Activated T-cell treated with anti-CD3 and anti-CD28 coated beads, Interleukin-2, amount 50 U/mL, for 72 hours (primary cell): ENCODE measurements at regions not wholly inside any gene's neighbourhood (a gene's known extent, or its start where the extent isn't known, plus 50 kb on each side); places are given as distances from the start of the nearest gene placed in this dataset.

ENCODE experiments used
- ATAC-seq, 2 donors: fragments of 150-1000 bp; cut with Tn5 transposase; replicated peaks in 1 of 2; 2 replicates each; pipeline ENCODE4 v1.10.0; 2021; ENCODE audit warnings: moderate library complexity in 2 of 2, mild to moderate bottlenecking in 1 of 2
- DNase-seq, 2 donors: peaks; one replicate each; pipeline ENCODE4 v3.0.0; 2021 to 2022; ENCODE audit warnings: mixed read lengths in 1 of 2
- H3K27ac Mint-ChIP-seq: one replicate; pipeline ENCODE4 v1.8.0; 2022; ENCODE audit warnings: mild to moderate bottlenecking, moderate library complexity, mixed read lengths
- H3K27me3 Mint-ChIP-seq: one replicate; pipeline ENCODE4 v1.8.0; 2022; ENCODE audit warnings: low read depth, mixed read lengths
- H3K36me3 Mint-ChIP-seq, 2 donors: one replicate each; pipeline ENCODE4 v1.8.0; 2022; ENCODE audit warnings: mixed read lengths in 2 of 2, mild to moderate bottlenecking in 1 of 2; ENCODE audit not compliant: insufficient read depth in 2 of 2
- H3K4me1 Mint-ChIP-seq: one replicate; pipeline ENCODE4 v1.8.0; 2022; ENCODE audit warnings: low read depth, mixed read lengths
- H3K4me3 Mint-ChIP-seq, 2 donors: one replicate each; pipeline ENCODE4 v1.8.0; 2022; ENCODE audit warnings: mild to moderate bottlenecking in 2 of 2, mixed read lengths in 2 of 2, moderate library complexity in 2 of 2
- H3K9me3 Mint-ChIP-seq, 2 donors: one replicate each; pipeline ENCODE4 v1.8.0; 2022; ENCODE audit warnings: mixed read lengths in 2 of 2

GRCh38 chr11:43545610-43546009 lies 134.9 kb upstream of the HSD17B12 start:
- H3K4me3 Mint-ChIP-seq, result no peak overlapping the region
- ATAC-seq (no peak), DNase-seq (no peak)
- H3K9me3 Mint-ChIP-seq, result no peaks in the 10 kb centered on the region
- H3K36me3 Mint-ChIP-seq, result peaks cover 0 to 3% of the 10 kb centered on the region in 2 donors
- H3K4me1 Mint-ChIP-seq, result no peaks in the 10 kb centered on the region
- no peak overlapping the region for H3K27ac Mint-ChIP-seq
- H3K27me3 Mint-ChIP-seq, result peaks cover 58% of the 10 kb centered on the region

GRCh38 chr11:43546561-43547429 lies 133.7 kb upstream of the HSD17B12 start:
- DNase-seq (no peak), ATAC-seq (no peak)
- no peaks in the 10 kb centered on the region for H3K4me1 Mint-ChIP-seq
- H3K4me3 Mint-ChIP-seq, result no peak overlapping the region
- H3K27me3 Mint-ChIP-seq, result peaks cover 63% of the 10 kb centered on the region
- H3K9me3 Mint-ChIP-seq, result no peaks in the 10 kb centered on the region
- H3K36me3 Mint-ChIP-seq, result peaks cover 0 to 3% of the 10 kb centered on the region in 2 donors
- H3K27ac Mint-ChIP-seq, result no peak overlapping the region

GRCh38 chr11:43547430-43547831 lies 133.1 kb upstream of the HSD17B12 start:
- H3K4me3 Mint-ChIP-seq, result no peak overlapping the region

GRCh38 chr11:43547889-43548381 lies 132.6 kb upstream of the HSD17B12 start:
- H3K4me1 Mint-ChIP-seq, result no peaks in the 10 kb centered on the region
- ATAC-seq (no peak), DNase-seq (no peak)
- no peak overlapping the region for H3K27ac Mint-ChIP-seq
- peak overlapping the region in 1 of 2 donors; percentile 58 for H3K4me3 Mint-ChIP-seq
- peaks cover 0 to 3% of the 10 kb centered on the region in 2 donors for H3K36me3 Mint-ChIP-seq
- peaks cover 68% of the 10 kb centered on the region for H3K27me3 Mint-ChIP-seq
- H3K9me3 Mint-ChIP-seq, result no peaks in the 10 kb centered on the region

More at GRCh38 chr11:43547430-43547831, 133.1 kb upstream of the HSD17B12 start:
- no peak for DNase-seq
- Mint-ChIP-seq H3K9me3 (no peaks in the 10 kb centered on the region), H3K36me3 (peaks cover 0 to 3% of the 10 kb centered on the region in 2 donors), H3K27me3 (peaks cover 64% of the 10 kb centered on the region), H3K27ac (no peak overlapping the region), H3K4me1 (no peaks in the 10 kb centered on the region)
- no peak for ATAC-seq

- peaks cover 7% of the 10 kb centered on the region for H3K4me1 Mint-ChIP-seq
- H3K27ac Mint-ChIP-seq, result no peak overlapping the region
- H3K27me3 Mint-ChIP-seq, result peaks cover 78% of the 10 kb centered on the region
- peaks cover 0 to 3% of the 10 kb centered on the region in 2 donors for H3K36me3 Mint-ChIP-seq
- no peaks in the 10 kb centered on the region for H3K9me3 Mint-ChIP-seq
- H3K4me3 Mint-ChIP-seq, result no peak overlapping the region
- no peak for ATAC-seq
- DNase-seq, result no peak
These were observed 131.6 kb upstream of the HSD17B12 start for GRCh38 chr11:43548916-43549315.

- peaks cover 10% of the 10 kb centered on the region for H3K4me1 Mint-ChIP-seq
- H3K36me3 Mint-ChIP-seq, result peaks cover 0 to 3% of the 10 kb centered on the region in 2 donors
These were observed 130.9 kb upstream of the HSD17B12 start for GRCh38 chr11:43549624-43550023.

GRCh38 chr11:43550714-43551113 lies 129.8 kb upstream of the HSD17B12 start:
- Mint-ChIP-seq H3K4me3 (no peak overlapping the region), H3K36me3 (peaks cover 0 to 3% of the 10 kb centered on the region in 2 donors), H3K9me3 (no peaks in the 10 kb centered on the region), H3K4me1 (peaks cover 10% of the 10 kb centered on the region), H3K27ac (no peak overlapping the region), H3K27me3 (peaks cover 80% of the 10 kb centered on the region)
- no peak for DNase-seq
- no peak for ATAC-seq

More at GRCh38 chr11:43549624-43550023, 130.9 kb upstream of the HSD17B12 start:
- Mint-ChIP-seq H3K27me3 (peaks cover 83% of the 10 kb centered on the region), H3K9me3 (no peaks in the 10 kb centered on the region), H3K4me3 (no peak overlapping the region), H3K27ac (no peak overlapping the region)
- ATAC-seq (no peak), DNase-seq (no peak)

- ATAC-seq (no peak), DNase-seq (no peak)
- Mint-ChIP-seq H3K9me3 (no peaks in the 10 kb centered on the region), H3K4me1 (peaks cover 30% of the 10 kb centered on the region), H3K4me3 (no peak overlapping the region), H3K36me3 (no peaks in the 10 kb centered on the region), H3K27me3 (peaks cover 91% of the 10 kb centered on the region), H3K27ac (no peak overlapping the region)
These were observed 126.4 kb upstream of the HSD17B12 start for GRCh38 chr11:43554148-43554473.

GRCh38 chr11:43555186-43555585 lies 125.4 kb upstream of the HSD17B12 start:
- no peak for ATAC-seq
- Mint-ChIP-seq H3K9me3 (no peaks in the 10 kb centered on the region), H3K27ac (no peak overlapping the region), H3K27me3 (peaks cover 88% of the 10 kb centered on the region), H3K4me3 (no peak overlapping the region), H3K36me3 (no peaks in the 10 kb centered on the region), H3K4me1 (peaks cover 30% of the 10 kb centered on the region)
- no peak for DNase-seq

- Mint-ChIP-seq H3K4me1 (peaks cover 30% of the 10 kb centered on the region), H3K4me3 (no peak overlapping the region), H3K9me3 (no peaks in the 10 kb centered on the region), H3K36me3 (no peaks in the 10 kb centered on the region), H3K27me3 (peaks cover 88% of the 10 kb centered on the region), H3K27ac (no peak overlapping the region)
- DNase-seq, result no peak
- ATAC-seq, result no peak
These were observed 124.5 kb upstream of the HSD17B12 start for GRCh38 chr11:43555816-43556611.

GRCh38 chr11:43556612-43557375 lies 123.7 kb upstream of the HSD17B12 start:
- no peak for ATAC-seq
- Mint-ChIP-seq H3K4me3 (no peak overlapping the region), H3K27me3 (peaks cover 82% of the 10 kb centered on the region), H3K4me1 (peaks cover 30% of the 10 kb centered on the region), H3K36me3 (no peaks in the 10 kb centered on the region), H3K9me3 (no peaks in the 10 kb centered on the region), H3K27ac (no peak overlapping the region)
- DNase-seq, result no peak

- H3K36me3 Mint-ChIP-seq, result no peaks in the 10 kb centered on the region
- peaks cover 80% of the 10 kb centered on the region for H3K27me3 Mint-ChIP-seq
- peaks cover 30% of the 10 kb centered on the region for H3K4me1 Mint-ChIP-seq
- no peak overlapping the region for H3K27ac Mint-ChIP-seq
- ATAC-seq (no peak), DNase-seq (no peak)
- no peaks in the 10 kb centered on the region for H3K9me3 Mint-ChIP-seq
- no peak overlapping the region for H3K4me3 Mint-ChIP-seq
These were observed 122.9 kb upstream of the HSD17B12 start for GRCh38 chr11:43557553-43558110.
